Islet precursor cell (in vitro differentiated cells): ENCODE measurements at regions not wholly inside any gene's neighbourhood (a gene's known extent, or its start where the extent isn't known, plus 50 kb on each side); places are given as distances from the start of the nearest gene placed in this dataset.
"Not testable (repeated sequence)": the region's sequence is repeated elsewhere in the genome, so short reads cannot be mapped to it uniquely, and the experiment has no call there.

Experiments
- DNase-seq: peaks from one replicate; pipeline ENCODE4 v3.0.0-alpha.2; 2018

- DNase-seq = not testable (repeated sequence)
These were observed 140.7 kb downstream of the ELOVL4 start for GRCh38 chr6:79806661-79807060.

- no peak for DNase-seq
These were observed 142.6 kb downstream of the ELOVL4 start for GRCh38 chr6:79804732-79805131.

- no peak for DNase-seq
These were observed 143.4 kb downstream of the ELOVL4 start for GRCh38 chr6:79803917-79804316.

GRCh38 chr6:79802657-79803300 lies 144.6 kb downstream of the ELOVL4 start:
- no peak for DNase-seq

GRCh38 chr6:79801362-79801761 lies 146.0 kb downstream of the ELOVL4 start:
- no peak for DNase-seq

DNA sequence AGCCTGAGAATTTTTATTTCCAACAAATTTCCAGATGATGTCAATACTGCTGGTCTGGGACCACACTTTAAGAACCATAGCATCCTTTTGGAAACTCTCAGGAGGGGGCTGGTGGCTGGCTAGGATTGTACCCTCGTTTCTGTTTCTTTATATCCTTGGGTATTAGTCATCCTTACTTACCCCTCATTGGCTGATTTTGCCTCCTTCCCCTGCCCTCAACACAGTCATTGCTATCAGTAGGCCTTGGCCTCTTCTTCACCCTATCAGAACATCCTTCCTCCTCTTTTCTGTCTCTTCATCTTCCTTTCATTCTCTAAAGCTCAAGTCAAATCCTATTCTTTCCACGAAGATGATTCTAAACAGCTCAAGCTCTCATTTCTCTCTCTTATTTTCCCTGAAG lies 148.5 kb downstream of the ELOVL4 start:
- DNase-seq = no peak

DNA sequence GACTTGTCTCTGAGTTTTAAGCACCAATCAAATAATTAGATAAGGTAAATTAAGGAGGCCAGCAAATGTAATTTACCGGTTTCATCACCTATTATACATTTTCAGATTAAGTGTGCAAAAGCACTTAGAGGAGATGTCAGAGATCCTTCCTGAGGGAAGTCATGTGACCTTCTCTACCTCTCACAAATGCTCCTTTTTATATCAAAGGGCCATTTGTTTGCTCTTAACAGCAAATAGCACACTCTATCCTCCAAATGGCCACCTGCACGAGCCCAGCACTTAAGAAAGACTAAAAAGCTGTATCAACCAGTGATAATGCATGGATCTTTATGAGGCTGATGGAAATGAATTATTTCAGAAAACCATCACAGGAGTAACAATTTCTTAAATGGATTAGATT lies 149.4 kb downstream of the ELOVL4 start:
- no peak for DNase-seq

DNA sequence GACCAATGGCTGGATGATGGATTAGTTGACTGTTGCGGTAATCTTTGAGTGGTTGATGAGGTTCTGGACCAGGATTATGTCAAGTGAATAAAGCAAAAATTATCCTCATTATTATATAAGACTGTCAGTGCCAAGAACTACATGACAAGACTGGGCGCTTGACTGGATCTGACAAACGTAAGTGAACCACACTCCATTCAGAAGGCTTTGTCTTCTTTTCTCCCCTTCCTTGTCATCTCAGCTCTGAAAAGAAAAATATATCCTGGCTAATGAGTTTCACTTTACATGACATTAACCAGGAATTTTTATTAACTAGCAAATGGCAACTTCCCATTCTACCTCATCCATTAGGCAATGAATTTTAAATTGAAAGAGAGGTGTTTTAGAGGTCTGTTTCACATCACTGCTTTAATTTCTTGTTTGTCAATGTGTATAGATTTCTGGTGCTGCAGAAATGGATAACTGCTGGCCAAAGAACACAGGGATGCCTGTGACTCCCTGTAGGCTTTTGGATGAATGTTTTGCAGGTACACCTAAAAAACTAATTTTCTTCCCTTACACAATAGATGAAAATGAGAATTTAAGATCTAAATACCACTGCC lies 150.1 kb downstream of the ELOVL4 start:
- no peak for DNase-seq

- DNase-seq = no peak
These were observed 151.2 kb downstream of the ELOVL4 start for GRCh38 chr6:79796197-79796596.

DNA sequence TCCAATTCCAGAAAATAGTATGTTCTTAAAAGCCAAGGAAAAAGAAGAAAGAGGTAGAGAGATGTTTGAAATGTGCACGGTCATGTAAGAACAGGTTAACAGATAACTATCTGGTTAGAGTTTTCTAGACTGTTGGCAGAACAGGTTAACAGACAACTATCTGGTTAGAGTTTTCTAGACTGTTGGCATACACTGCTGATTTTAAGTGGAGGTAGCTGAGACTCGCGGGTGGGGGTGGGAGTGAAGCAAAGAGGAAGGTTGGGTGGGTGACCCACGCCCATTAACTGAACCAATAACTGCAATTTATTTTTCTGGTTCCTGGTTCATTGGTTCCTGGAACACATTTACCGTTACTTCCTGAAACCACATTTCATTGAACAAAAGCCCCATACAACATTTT lies 157.5 kb downstream of the ELOVL4 start:
- no peak for DNase-seq

DNA sequence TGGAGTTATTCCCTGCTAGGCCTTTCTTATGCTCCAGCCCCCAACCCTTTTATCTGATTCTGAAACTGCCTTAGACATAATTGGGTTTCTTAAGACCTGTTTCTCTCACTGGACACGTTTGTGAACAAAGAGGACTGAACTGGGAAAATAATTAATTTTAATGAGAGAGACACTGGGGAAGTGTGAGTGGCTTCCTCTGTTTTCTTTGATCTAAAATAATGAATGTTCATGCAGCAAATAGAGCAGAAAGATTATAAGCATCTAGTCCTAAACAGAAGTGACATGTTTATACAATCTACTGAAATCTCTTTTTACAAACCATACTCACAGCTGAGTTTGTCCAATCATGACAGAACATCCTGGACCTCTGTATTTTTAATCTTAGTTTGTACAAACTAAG lies 157.6 kb downstream of the SH3BGRL2 start:
- no peak for DNase-seq

- DNase-seq = no peak
These were observed 156.5 kb downstream of the SH3BGRL2 start for GRCh38 chr6:79787626-79788025.

- DNase-seq = no peak
These were observed 153.2 kb downstream of the SH3BGRL2 start for GRCh38 chr6:79784395-79784753.

GRCh38 chr6:79783670-79784394 lies 152.7 kb downstream of the SH3BGRL2 start:
- no peak for DNase-seq

- DNase-seq = no peak
These were observed 151.9 kb downstream of the SH3BGRL2 start for GRCh38 chr6:79782792-79783580.

DNA sequence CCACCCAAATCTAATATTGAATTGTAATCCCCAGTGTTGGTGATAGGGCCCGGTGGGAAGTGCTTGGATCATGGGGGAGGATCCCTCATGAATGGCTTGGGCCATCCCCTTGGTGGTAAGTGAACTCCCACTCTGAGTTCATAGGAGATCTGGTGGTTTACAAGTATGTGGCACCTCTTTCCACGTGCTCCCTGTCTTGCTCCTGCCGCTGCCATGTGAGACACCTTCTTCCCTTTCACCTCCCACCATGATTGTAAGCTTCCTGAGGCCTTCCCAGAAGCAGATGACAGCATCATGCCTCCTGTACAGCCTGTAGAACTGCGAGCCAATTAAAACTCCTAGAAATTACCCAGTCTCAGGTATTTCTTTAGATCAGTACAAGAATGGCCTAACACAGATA lies 150.8 kb downstream of the SH3BGRL2 start:
- DNase-seq = no peak

DNA sequence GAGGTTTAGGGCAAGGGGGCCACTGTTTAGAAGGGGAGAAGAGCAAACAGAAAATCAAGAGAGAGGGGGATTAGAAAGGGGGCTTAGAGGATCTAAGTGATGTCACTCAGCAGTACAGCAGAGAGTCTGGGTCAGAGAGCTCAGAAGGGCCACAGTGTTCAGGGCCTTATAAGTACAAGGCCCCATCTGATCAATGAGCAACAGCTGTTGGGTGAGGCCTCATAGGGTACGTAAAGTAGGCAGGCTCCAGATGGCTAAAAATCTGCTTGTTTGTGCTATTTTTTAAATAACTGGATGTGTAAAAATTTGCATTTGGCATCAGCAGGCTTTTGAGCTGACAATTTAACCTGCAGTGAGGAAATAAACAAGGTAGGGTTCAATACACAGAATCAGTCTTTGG lies 149.8 kb downstream of the SH3BGRL2 start:
- DNase-seq = no peak

- DNase-seq = no peak
These were observed 147.7 kb downstream of the SH3BGRL2 start for GRCh38 chr6:79778816-79779215.

GRCh38 chr6:79777713-79778579 lies 146.8 kb downstream of the SH3BGRL2 start:
- DNase-seq = peak; percentile 85

GRCh38 chr6:79776076-79776475 lies 144.9 kb downstream of the SH3BGRL2 start:
- no peak for DNase-seq

GRCh38 chr6:79775222-79775621 lies 144.1 kb downstream of the SH3BGRL2 start:
- no peak for DNase-seq

DNA sequence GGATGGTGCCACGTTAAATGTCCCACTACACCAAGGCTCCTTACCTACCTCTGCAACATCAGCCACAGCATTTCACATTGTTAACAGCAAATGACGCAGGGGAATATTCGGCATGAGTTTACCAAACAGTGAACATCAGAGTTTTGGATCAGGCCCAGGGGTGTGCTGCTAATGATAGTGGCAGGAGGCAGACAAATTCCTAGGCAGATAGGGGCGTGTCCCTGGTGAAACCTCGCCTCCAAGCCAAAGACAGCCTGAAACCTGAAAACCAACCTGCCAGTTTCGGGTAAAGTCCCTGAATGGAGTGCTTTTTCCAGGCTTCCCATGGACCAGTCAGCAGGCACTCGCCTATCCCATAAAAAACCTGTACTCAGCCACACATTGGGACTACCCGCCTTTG lies 133.6 kb downstream of the SH3BGRL2 start:
- DNase-seq = peak; percentile 55

DNA sequence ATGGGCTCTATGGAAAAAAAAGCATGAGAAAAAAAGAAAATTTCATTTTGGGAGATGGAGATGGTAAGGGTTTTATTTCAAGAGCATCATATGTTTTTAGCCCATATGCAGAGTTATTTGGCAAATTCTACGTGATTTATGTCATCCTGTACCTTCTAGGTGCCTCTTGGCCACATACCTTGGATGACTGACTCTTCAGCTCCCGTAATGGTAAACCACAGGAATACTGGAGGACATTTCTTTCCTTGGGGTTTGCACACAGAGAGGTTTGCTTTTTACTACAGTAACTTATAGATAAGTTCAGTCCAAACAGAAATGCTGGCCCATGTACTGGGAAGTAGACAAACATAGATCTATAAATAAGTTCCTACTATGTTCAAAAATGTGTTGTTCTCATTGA lies 132.2 kb downstream of the SH3BGRL2 start:
- no peak for DNase-seq
